Epithelial cell of proximal tubule (primary cell): ENCODE measurements at regions not wholly inside any gene's neighbourhood (a gene's known extent, or its start where the extent isn't known, plus 50 kb on each side); places are given as distances from the start of the nearest gene placed in this dataset.

ENCODE experiments used
- DNase-seq: peaks from one replicate; pipeline ENCODE4 v3.0.0-alpha.2; 2011; ENCODE audit warnings: low read depth
- H3K4me3 ChIP-seq: 2 replicates; pipeline ENCODE4 v1.5.1; 2011; ENCODE audit warnings: low read depth, mild to moderate bottlenecking, low read length
- CTCF ChIP-seq: conservative IDR thresholded peaks from 2 replicates; pipeline ENCODE4 v1.5.1; 2012; ENCODE audit warnings: low read depth, mild to moderate bottlenecking, low read length

DNA sequence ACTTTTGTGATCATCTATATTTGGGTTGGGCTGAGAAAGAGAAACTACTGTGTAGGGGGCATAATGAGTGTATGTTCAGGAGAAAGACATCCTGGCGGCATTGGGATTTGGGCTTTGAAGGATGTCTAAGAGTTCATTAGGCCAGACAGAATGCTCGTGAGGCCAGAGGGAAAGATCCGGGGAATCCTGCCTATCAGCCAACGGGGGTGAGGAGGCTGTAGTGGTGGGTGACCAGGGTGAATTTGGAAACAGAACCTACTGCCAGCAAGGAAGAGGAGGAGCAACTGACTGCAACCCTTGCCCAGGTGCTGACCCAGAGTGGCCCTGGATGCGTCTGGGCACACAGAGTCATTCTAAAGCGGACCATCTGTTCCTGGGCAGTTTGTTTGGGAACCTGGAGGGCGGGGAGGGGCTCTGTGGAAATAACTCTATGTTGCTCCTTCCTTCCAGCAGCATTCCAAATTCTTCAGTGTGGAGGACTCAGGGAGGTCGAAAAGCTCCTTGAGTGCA is 56.9 kb upstream of the ECE1 start:
- no peak for DNase-seq
- no peak for TF ChIP-seq CTCF
- no peak overlapping the region for H3K4me3 ChIP-seq

DNA sequence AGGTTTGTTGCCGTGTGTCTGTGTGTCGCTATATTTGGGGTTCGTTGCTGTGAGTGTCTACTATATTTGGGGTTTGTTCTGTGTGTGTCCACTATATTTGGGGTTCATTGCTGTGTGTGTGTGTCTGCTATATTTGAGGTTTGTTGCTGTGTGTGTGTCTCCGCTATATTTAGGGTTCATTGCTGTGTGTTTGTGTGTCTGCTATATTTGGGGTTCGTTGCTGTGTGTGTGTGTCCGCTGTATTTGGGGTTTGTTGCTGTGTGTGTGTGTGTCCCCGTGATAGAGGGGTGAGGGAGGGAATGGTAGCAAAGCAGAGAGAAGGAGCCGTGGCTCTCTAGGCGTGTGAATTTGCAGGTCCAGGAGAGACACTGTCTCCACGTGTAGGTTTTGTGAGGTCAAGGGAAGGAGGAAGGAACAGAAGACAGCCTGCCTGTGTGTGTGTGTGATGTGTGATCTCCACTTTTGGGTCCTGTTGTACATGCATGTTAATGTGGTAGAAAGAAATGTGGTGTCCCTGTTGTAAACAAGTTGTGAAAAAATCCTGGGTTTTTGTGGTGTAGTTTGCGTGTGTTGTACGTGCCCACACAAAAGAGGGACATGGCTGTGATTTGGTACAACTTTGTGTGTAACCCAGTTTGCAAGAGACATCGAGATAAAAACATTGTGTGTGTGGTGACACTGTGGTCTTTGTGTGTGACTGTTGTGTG is 56.3 kb upstream of the ECE1 start:
- TF ChIP-seq CTCF, result no peak
- DNase-seq, result no peak
- H3K4me3 ChIP-seq, result peak overlapping the region; percentile 75

GRCh38 chr1:21344750-21345443 is 54.6 kb upstream of the ECE1 start:
- TF ChIP-seq CTCF, result no peak
- peak overlapping the region; percentile 75 for H3K4me3 ChIP-seq
- no peak for DNase-seq

GRCh38 chr1:21344098-21344749 is 54.0 kb upstream of the ECE1 start:
- no peak for DNase-seq
- no peak for TF ChIP-seq CTCF
- peak overlapping the region; percentile 75 for H3K4me3 ChIP-seq

DNA sequence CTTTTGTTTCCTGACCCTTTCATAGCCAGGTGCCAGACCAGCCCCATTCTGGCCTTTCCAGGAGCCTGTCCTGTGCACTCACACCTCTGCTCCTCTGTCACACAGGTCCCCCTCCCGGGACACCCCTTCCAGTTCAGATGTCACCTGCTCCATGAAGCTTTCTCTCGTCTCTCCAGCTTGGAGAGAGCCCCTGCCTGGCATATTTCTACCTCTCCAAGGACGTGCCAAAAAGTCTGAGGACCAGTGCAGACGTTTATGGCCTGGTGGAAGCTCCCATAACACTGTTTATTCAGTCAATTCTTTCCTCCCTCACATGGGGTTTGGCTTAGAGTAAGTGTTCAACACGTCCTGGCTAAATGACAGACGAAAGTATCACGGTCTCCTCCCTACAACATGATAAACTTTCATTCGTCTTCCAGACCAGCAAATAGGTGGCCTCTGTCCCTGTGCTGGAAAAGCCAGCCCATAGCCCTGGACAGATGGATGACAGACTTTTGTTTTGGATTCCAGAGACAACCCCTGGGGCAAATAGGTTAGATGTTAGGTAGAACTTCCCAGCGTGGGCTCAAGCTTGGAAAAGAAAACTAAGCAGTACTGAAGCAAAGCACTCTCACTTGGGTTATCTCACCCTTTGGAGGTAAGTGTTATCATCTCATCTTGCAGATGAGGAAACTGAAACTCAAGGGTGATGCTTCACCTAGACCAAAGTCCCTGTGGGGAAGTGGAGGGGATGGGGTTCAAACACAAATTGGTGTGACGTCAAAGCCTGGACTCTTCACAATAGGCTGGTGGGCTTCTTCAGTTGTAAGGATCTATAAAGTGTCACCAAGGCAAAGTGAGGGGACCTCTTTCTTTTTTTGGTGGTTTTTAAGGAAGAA is 52.9 kb upstream of the ECE1 start:
- no peak overlapping the region for H3K4me3 ChIP-seq
- DNase-seq, result no peak
- TF ChIP-seq CTCF, result no peak

DNA sequence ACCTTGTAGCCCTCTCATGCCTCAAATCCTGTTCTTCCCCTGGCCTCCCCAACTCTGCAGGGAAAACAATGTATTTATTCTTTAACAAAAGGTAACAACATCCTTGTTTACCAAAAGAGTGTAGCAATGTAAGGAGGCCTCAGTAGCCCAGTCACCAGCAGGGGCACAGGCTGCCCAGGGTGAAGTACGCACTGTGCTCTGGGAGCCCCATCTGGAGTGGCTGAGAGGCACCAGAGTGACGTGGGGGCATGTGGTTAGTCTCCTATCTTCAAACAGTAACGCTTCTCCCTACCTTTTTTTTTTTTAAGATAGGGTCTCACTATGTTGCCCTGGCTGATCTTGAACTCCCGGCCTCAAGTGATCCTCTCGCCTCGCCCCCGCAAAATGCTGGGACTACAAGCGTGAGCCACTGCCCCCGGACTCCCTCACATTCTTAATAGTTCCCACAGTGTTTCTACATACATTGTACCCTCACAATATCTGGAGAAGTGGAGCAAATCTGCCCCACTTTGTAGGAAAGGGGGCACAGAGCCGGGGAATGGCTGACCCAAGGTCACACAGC is 51.3 kb upstream of the ECE1 start:
- no peak for DNase-seq
- TF ChIP-seq CTCF, result no peak
- H3K4me3 ChIP-seq, result no peak overlapping the region
